Chondrocyte (in vitro differentiated cells): ENCODE measurements at regions not wholly inside any gene's neighbourhood (a gene's known extent, or its start where the extent isn't known, plus 50 kb on each side); places are given as distances from the start of the nearest gene placed in this dataset.

Experiments used
- DNase-seq: peaks from one replicate; pipeline ENCODE4 v3.0.0; 2021; ENCODE audit warnings: mixed read lengths, low spot score
- H3K27ac Mint-ChIP-seq: one replicate; pipeline ENCODE4 v1.8.0; 2021; ENCODE audit warnings: mild to moderate bottlenecking, moderate library complexity, mixed read lengths; ENCODE audit not compliant: unreplicated experiment
- H3K27me3 Mint-ChIP-seq: 2 replicates; pipeline ENCODE4 v1.8.0; 2021; ENCODE audit warnings: low read depth, mixed read lengths
- H3K36me3 Mint-ChIP-seq: 2 replicates; pipeline ENCODE4 v1.8.0; 2021; ENCODE audit warnings: low read depth, mixed read lengths
- H3K4me1 Mint-ChIP-seq: 2 replicates; pipeline ENCODE4 v1.8.0; 2021; ENCODE audit warnings: low read depth, mild to moderate bottlenecking, mixed read lengths
- H3K4me3 Mint-ChIP-seq: one replicate; pipeline ENCODE4 v1.8.0; 2021; ENCODE audit warnings: mild to moderate bottlenecking, moderate library complexity, mixed read lengths; ENCODE audit not compliant: unreplicated experiment
- H3K9me3 Mint-ChIP-seq: 2 replicates; pipeline ENCODE4 v1.8.0; 2021; ENCODE audit warnings: low read depth, mixed read lengths
- TF ChIP-seq, protein P1 (sequence below): fragments of 200-600 bp; sonication (generic); IDR thresholded peaks from 2 replicates; pipeline ENCODE4 v1.5.0; 2021; ENCODE audit warnings: antibody characterized with exemption, mild to moderate bottlenecking, moderate library complexity

DNA sequence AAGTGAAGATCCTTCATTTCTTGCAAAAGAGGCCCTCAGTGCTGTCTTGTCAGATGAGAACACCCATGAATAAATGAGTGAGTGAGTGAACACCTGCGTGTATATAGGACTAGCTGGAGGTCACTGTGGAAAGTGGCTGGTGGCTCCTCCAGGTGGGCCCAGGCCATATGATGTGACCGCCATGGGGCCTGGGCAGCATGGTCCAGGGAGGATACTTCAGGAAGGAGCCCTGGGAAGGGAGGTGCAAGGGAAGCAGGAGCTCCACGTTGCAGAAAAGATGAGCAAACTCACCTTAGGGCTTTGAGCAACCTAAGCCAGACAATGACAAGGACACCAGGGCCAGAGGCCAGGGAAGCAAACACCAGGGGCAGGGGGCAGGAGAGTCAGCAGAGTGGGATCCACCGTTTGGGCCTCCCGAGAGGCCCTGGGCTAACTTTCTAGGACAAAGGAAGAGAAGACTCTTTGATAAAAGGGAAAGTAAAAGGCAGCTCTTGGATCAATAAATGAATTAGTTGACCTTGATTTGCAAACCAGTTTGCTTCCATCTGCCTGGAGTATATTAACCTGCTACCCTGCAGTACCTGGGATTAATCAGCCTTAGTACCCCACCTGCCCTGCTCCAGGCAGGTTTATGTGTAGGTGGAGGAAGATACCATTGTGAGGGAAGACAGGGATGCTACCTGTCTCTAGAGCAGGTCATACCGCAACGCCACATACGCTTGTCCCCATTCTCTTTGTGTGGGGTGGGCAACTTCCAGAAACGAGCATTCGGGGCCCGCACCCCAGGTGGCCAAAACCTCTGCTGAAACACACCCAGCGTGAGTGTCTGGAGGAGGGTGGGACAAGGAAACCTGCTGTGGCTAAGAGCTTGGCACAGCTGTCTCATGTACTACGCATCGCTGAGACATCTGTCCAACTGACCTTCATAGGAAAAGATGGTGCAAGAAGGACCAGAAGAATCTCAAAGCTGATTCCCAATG is 51.4 kb upstream of the OLFM1 start:
- Mint-ChIP-seq H3K4me1 (no peaks in the 10 kb centered on the region), H3K4me3 (no peak overlapping the region), H3K36me3 (no peaks in the 10 kb centered on the region), H3K9me3 (no peaks in the 10 kb centered on the region), H3K27ac (no peak overlapping the region), H3K27me3 (peaks cover 47% of the 10 kb centered on the region)
- DNase-seq, result no peak
- TF ChIP-seq, protein P1, sequence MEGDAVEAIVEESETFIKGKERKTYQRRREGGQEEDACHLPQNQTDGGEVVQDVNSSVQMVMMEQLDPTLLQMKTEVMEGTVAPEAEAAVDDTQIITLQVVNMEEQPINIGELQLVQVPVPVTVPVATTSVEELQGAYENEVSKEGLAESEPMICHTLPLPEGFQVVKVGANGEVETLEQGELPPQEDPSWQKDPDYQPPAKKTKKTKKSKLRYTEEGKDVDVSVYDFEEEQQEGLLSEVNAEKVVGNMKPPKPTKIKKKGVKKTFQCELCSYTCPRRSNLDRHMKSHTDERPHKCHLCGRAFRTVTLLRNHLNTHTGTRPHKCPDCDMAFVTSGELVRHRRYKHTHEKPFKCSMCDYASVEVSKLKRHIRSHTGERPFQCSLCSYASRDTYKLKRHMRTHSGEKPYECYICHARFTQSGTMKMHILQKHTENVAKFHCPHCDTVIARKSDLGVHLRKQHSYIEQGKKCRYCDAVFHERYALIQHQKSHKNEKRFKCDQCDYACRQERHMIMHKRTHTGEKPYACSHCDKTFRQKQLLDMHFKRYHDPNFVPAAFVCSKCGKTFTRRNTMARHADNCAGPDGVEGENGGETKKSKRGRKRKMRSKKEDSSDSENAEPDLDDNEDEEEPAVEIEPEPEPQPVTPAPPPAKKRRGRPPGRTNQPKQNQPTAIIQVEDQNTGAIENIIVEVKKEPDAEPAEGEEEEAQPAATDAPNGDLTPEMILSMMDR, result no peak

DNA sequence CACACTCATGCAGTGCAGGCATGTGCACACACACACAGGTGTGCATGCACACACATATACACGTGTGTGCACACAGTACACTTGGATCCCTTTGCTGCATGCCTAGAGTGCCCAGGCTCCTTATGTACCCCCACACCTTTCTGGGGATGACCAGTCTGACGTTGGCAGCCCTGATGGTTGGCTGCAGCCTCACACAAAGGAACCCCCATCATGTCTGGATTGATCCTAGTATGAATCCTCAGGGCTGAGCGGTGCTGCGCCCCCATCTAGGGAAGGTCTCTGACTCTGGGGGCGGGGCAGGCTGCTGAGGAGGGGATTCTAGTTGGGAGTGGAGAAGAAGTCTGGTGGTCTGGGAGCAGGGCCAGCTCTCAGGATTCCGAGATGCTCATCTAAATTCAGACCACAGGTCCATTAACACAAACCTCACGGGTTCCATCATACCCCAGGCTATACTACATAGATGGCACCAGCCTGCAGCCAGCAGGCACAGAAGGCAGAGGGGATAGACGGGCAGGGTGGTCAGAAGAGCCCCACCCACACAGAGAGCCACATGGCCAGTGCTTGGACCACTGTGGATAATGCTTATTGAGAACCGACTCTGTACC is 50.5 kb upstream of the OLFM1 start:
- Mint-ChIP-seq H3K4me3 (no peak overlapping the region), H3K27ac (no peak overlapping the region), H3K9me3 (no peaks in the 10 kb centered on the region), H3K4me1 (no peaks in the 10 kb centered on the region), H3K27me3 (peaks cover 48% of the 10 kb centered on the region), H3K36me3 (no peaks in the 10 kb centered on the region)
- TF ChIP-seq, protein P1, result no peak
- no peak for DNase-seq

DNA sequence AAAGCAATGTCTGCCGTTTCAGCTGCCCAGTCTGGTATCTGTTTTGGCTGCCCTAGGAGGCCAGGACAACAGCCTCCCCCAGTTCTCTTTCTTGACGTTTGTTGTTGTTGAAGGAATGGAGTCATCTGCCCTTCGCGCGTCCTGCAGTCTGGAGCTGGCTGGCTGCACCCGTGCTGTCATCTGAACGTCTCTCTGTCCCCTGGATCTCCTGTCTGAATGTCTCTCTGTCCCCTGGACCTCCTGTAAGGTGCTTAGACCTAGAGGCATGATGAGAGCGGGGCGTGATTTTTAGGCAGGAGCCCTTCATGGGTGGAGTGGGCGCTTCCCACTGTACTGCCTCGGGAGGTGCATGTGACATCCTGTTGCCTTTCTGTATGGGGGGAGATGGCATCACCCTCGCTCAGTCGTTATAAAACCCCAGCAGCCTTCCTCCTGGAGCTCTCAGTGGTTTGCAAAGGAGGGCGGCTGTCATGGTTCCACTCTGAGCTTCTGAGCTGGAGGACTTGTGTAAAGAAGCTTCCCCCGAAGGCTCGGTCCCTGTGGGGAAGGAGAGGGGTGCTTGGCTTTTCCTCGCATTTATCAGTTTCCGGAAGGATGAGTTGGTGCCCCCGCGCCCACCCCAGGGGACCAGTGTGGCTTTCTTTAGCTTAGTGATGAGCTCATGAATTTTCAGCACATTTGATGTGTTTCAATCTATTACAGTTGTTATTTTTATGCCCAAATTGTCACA is 49.8 kb upstream of the OLFM1 start:
- Mint-ChIP-seq H3K9me3 (no peaks in the 10 kb centered on the region), H3K36me3 (no peaks in the 10 kb centered on the region), H3K4me1 (no peaks in the 10 kb centered on the region), H3K27ac (no peak overlapping the region), H3K27me3 (peaks cover 54% of the 10 kb centered on the region), H3K4me3 (no peak overlapping the region)
- DNase-seq, result no peak
- TF ChIP-seq, protein P1, result no peak
